ENCODE measurements at regions not wholly inside any gene's neighbourhood (a gene's known extent, or its start where the extent isn't known, plus 50 kb on each side); places are given as distances from the start of the nearest gene placed in this dataset.

DNA sequence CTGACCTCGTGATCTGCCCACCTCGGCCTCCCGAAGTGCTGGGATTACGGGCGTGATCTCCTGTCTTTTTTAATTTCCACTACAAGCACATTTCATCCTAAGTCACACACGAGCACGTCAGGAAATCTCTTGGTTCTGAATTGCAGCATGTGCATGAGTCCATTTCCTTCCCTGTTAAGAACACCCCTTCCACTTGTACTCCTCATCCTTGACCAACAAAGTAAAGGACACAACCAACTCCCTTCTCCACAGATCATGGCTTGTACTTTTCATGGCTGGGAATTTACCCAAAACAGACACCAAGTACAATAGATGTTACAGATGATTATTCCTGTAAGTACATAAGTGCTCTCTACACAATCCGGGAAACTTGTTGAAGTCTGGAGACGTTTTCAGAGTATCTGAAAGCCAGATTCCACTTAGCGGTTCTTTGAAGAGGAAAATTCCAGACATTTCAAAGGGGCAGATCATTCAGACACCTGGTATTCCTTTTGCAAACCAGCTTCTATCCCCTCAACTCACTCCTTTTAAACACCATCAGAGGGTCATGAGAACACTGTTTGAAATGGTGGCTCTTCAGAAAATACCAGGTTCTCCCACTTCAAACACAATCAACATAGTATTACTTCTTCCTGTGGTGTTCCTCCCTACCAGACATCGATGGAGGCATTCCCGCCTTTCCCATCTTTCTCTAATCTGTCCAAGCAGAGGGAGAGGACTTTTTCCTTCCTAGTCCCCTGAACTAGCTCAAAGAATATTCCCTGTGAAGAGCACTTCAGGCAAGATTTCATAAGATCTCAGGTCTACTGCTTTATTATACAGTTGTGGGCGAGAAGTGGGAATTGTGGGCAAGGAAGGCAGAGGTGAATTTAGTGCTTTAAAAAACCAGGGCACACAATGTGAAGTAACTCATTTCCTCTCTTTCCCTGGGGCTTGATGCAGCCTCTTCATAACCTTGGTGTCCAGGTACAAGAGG is 80.1 kb upstream of the TSC22D2 start:
- DNase-seq = no peak
- peaks cover 18% of the 10 kb centered on the region for H3K27me3 Mint-ChIP-seq
- TF ChIP-seq EZH2 (IDR thresholded peaks at IDR 0.05; ENCODE audit: borderline replicate concordance, insufficient read depth, low read depth, low read length, poor library complexity, severe bottlenecking) = no peak
- TF ChIP-seq, protein P1, sequence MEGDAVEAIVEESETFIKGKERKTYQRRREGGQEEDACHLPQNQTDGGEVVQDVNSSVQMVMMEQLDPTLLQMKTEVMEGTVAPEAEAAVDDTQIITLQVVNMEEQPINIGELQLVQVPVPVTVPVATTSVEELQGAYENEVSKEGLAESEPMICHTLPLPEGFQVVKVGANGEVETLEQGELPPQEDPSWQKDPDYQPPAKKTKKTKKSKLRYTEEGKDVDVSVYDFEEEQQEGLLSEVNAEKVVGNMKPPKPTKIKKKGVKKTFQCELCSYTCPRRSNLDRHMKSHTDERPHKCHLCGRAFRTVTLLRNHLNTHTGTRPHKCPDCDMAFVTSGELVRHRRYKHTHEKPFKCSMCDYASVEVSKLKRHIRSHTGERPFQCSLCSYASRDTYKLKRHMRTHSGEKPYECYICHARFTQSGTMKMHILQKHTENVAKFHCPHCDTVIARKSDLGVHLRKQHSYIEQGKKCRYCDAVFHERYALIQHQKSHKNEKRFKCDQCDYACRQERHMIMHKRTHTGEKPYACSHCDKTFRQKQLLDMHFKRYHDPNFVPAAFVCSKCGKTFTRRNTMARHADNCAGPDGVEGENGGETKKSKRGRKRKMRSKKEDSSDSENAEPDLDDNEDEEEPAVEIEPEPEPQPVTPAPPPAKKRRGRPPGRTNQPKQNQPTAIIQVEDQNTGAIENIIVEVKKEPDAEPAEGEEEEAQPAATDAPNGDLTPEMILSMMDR (IDR thresholded peaks at IDR 0.05) = no peak
- Histone ChIP-seq H3K27me3 (replicated peaks in 1 of 4; ENCODE audit: control extremely low read depth in 1 of 4, control insufficient read depth in 3 of 4, insufficient read depth in 4 of 4, low read length in 3 of 4) (no peaks in the 10 kb centered on the region), H2AFZ (ENCODE audit: insufficient read depth, low read depth, low read length, poor library complexity, severe bottlenecking) (no peak overlapping the region), H3K9me3 (ENCODE audit: control extremely low read depth in 1 of 3, control insufficient read depth in 2 of 3, insufficient read depth in 1 of 3, low read length in 2 of 3) (no peaks in the 10 kb centered on the region), H3K9ac (ENCODE audit: low read length) (no peak overlapping the region), H3K4me3 (ENCODE audit: control extremely low read depth in 1 of 5, extremely low read depth in 1 of 5, insufficient read depth in 1 of 5, low read depth in 2 of 5, low read length in 4 of 5) (no peak overlapping the region), H3K4me2 (replicated peaks; ENCODE audit: low read depth, low read length, poor library complexity, severe bottlenecking) (no peak overlapping the region), H3K4me1 (ENCODE audit: control insufficient read depth in 2 of 2, insufficient read depth in 2 of 2, low read length in 2 of 2) (no peaks in the 10 kb centered on the region), H3K27ac (ENCODE audit: low read length in 2 of 2) (no peak overlapping the region), H3K36me3 (replicated peaks in 1 of 2; ENCODE audit: control extremely low read depth in 1 of 2, control insufficient read depth in 1 of 2, extremely low read depth in 1 of 2, insufficient read depth in 2 of 2, low read length in 1 of 2) (no peaks in the 10 kb centered on the region), H3K79me2 (ENCODE audit: control insufficient read depth, insufficient read depth, low read length) (no peaks in the 10 kb centered on the region), H4K20me1 (ENCODE audit: control insufficient read depth, insufficient read depth, low read length, poor library complexity, severe bottlenecking) (no peaks in the 10 kb centered on the region)
- intact Hi-C loops (cut with micrococcal nuclease) = no loop called here
- no peak for ATAC-seq (ENCODE audit: low read depth)
- ChIA-PET POLR2A (no interaction called here), CTCF (interaction anchor here (0.7 kb wide), 1 partner anchor 43 kb away, joined by 4 read pairs; no protein-coding TSS in a partner anchor)
- 91% methylated on average over 11 of the region's 13 CpGs for WGBS (ENCODE audit: insufficient coverage)
- H3K4me3 Mint-ChIP-seq = no peak overlapping the region
- H3K27ac Mint-ChIP-seq = no peak overlapping the region
- peaks cover 3% of the 10 kb centered on the region for H3K4me1 Mint-ChIP-seq
- no peaks in the 10 kb centered on the region for H3K9me3 Mint-ChIP-seq (ENCODE audit: insufficient read depth)

DNA sequence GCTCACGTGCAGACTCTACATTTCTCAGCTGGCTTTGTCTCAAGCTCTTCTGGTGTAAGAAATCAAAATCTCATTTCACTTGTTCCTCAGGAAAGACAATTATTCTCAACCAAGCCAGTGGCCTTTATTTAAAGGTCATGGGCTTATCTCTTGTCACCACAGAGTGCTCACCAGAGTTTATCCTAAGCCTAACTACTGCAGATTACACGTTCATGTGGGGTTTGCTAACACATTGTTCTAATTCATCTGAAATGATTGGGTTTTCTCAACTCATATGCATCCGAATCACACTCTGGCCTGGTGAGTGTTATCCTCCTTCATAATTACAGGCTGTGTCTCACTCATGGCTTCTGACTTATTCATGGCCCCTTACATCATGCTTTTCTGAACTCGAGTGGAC is 83.3 kb upstream of the TSC22D2 start:
- CTCF ChIA-PET = interaction anchor here (1.8 to 2.2 kb wide), 2 partner anchors 35 to 39 kb away, joined by 6 to 8 read pairs; no protein-coding TSS in a partner anchor

More for the DNA sequence above, 83.3 kb upstream of the TSC22D2 start:
- intact Hi-C loops (cut with micrococcal nuclease) = no loop called here
- peaks cover 0 to 3% (median 0%) of the 10 kb centered on the region in 3 donors for H3K9me3 ChIP-seq (ENCODE audit: control extremely low read depth in 1 of 3, control insufficient read depth in 2 of 3, insufficient read depth in 1 of 3, low read length in 2 of 3)
- H3K27ac ChIP-seq (ENCODE audit: low read length in 2 of 2) = no peak overlapping the region
- no peaks in the 10 kb centered on the region for H3K27me3 ChIP-seq (replicated peaks in 1 of 4; ENCODE audit: control extremely low read depth in 1 of 4, control insufficient read depth in 3 of 4, insufficient read depth in 4 of 4, low read length in 3 of 4)
- no peaks in the 10 kb centered on the region for H4K20me1 ChIP-seq (ENCODE audit: control insufficient read depth, insufficient read depth, low read length, poor library complexity, severe bottlenecking)
- no peaks in the 10 kb centered on the region for H3K36me3 ChIP-seq (replicated peaks in 1 of 2; ENCODE audit: control extremely low read depth in 1 of 2, control insufficient read depth in 1 of 2, extremely low read depth in 1 of 2, insufficient read depth in 2 of 2, low read length in 1 of 2)
- H3K9ac ChIP-seq (ENCODE audit: low read length) = no peak overlapping the region
- TF ChIP-seq EZH2 (IDR thresholded peaks at IDR 0.05; ENCODE audit: borderline replicate concordance, insufficient read depth, low read depth, low read length, poor library complexity, severe bottlenecking) = no peak
- TF ChIP-seq, protein P1 (IDR thresholded peaks at IDR 0.05) = no peak
- H3K79me2 ChIP-seq (ENCODE audit: control insufficient read depth, insufficient read depth, low read length) = no peaks in the 10 kb centered on the region
- no peak overlapping the region for H3K4me3 ChIP-seq (ENCODE audit: control extremely low read depth in 1 of 5, extremely low read depth in 1 of 5, insufficient read depth in 1 of 5, low read depth in 2 of 5, low read length in 4 of 5)
- no peak overlapping the region for H3K27ac Mint-ChIP-seq
- H3K27me3 Mint-ChIP-seq = peaks cover 18% of the 10 kb centered on the region
- POLR2A ChIA-PET = no interaction called here
- no peaks in the 10 kb centered on the region for H3K4me1 ChIP-seq (ENCODE audit: control insufficient read depth in 2 of 2, insufficient read depth in 2 of 2, low read length in 2 of 2)
- no peak overlapping the region for H3K4me3 Mint-ChIP-seq
- H3K4me1 Mint-ChIP-seq = peaks cover 9% of the 10 kb centered on the region
- 98% methylated on average over 4 of the region's 4 CpGs for WGBS (ENCODE audit: insufficient coverage)
- ATAC-seq (ENCODE audit: low read depth) = no peak
- DNase-seq = no peak
- H2AFZ ChIP-seq (ENCODE audit: insufficient read depth, low read depth, low read length, poor library complexity, severe bottlenecking) = no peak overlapping the region
- H3K9me3 Mint-ChIP-seq (ENCODE audit: insufficient read depth) = peaks cover 2% of the 10 kb centered on the region
- H3K4me2 ChIP-seq (replicated peaks; ENCODE audit: low read depth, low read length, poor library complexity, severe bottlenecking) = no peak overlapping the region
